ENCODE measurements at regions not wholly inside any gene's neighbourhood (a gene's known extent, or its start where the extent isn't known, plus 50 kb on each side); places are given as distances from the start of the nearest gene placed in this dataset.

- Histone ChIP-seq H4K5ac (ENCODE audit: insufficient read length, low read depth, low read length) (no peak overlapping the region), H2BK120ac (replicated peaks; ENCODE audit: low read depth, low read length) (no peak overlapping the region), H3K4me3 (ENCODE audit: extremely low read depth in 1 of 4, insufficient read depth in 2 of 4, low read depth in 3 of 4, low read length in 4 of 4) (peak overlapping the region in 1 of 4 experiments; percentile 29; a peak in 1 of 8 replicates), H3K79me1 (ENCODE audit: low read depth, low read length) (no peaks in the 10 kb centered on the region), H3K9ac (replicated peaks in 1 of 4; ENCODE audit: extremely low read depth in 1 of 4, low read depth in 3 of 4, low read length in 3 of 4) (no peak overlapping the region), H2BK15ac (ENCODE audit: low read length) (no peak overlapping the region), H2BK20ac (ENCODE audit: low read length) (no peak overlapping the region), H4K8ac (ENCODE audit: extremely low read depth, insufficient read depth, low read length) (no peak overlapping the region), H2BK5ac (ENCODE audit: low read depth, low read length) (no peak overlapping the region), H3K18ac (ENCODE audit: extremely low read depth, low read length) (no peak overlapping the region), H2AK5ac (ENCODE audit: low read depth, low read length) (no peak overlapping the region), H3K23me2 (ENCODE audit: low read depth, low read length) (no peaks in the 10 kb centered on the region), H3K4me2 (ENCODE audit: insufficient read depth in 1 of 2, low read depth in 2 of 2, low read length in 2 of 2) (peak overlapping the region; percentile 0 to 44; a peak in 2 of 4 replicates), H3K56ac (replicated peaks; ENCODE audit: insufficient read length, low read depth, low read length) (no peak overlapping the region), H4K91ac (replicated peaks; ENCODE audit: insufficient read length, low read length) (no peak overlapping the region), H3K27ac (ENCODE audit: low read depth, low read length) (no peak overlapping the region), H3K23ac (ENCODE audit: insufficient read length) (no peak overlapping the region), H3K79me2 (ENCODE audit: control insufficient read depth in 1 of 2, insufficient read depth in 2 of 2, low read length in 2 of 2) (no peaks in the 10 kb centered on the region), H4K20me1 (replicated peaks in 1 of 2; ENCODE audit: control insufficient read depth in 1 of 2, insufficient read depth in 2 of 2, low read length in 2 of 2) (no peaks in the 10 kb centered on the region), H2BK12ac (ENCODE audit: low read depth, low read length) (no peak overlapping the region), H3K27me3 (replicated peaks in 1 of 4; ENCODE audit: control insufficient read depth in 3 of 4, extremely low read depth in 1 of 4, insufficient read depth in 3 of 4, low read length in 3 of 4) (no peaks in the 10 kb centered on the region), H3K14ac (ENCODE audit: insufficient read length) (no peak overlapping the region), H3K9me3 (ENCODE audit: insufficient read depth in 2 of 2, low read depth in 1 of 2, low read length in 1 of 2) (no peaks in the 10 kb centered on the region), H3K36me3 (ENCODE audit: control insufficient read depth in 2 of 4, insufficient read depth in 4 of 4, low read length in 3 of 4) (no peaks in the 10 kb centered on the region), H3K4ac (replicated peaks; ENCODE audit: insufficient read length, low read depth, low read length) (no peak overlapping the region), H2AFZ (ENCODE audit: low read length) (no peak overlapping the region), H3K4me1 (replicated peaks in 1 of 4; ENCODE audit: control insufficient read depth in 3 of 4, insufficient read depth in 4 of 4, low read length in 3 of 4) (peaks cover 0 to 14% (median 4%) of the 10 kb centered on the region in 4 experiments; a peak in 2 of 7 replicates)
- DNase-seq (ENCODE audit: low read depth in 1 of 2, low spot score in 2 of 2) (peak in 1 of 2 experiments; percentile 13), FAIRE-seq (peak; percentile 48)
- ChIA-PET POLR2A (ENCODE audit: partially characterized antibody) (no interaction called here), CTCF (ENCODE audit: partially characterized antibody) (no interaction called here)
- peak; percentile 38 to 74; a peak in 2 of 4 replicates for TF ChIP-seq HDAC2 (IDR thresholded peaks at IDR 0.05; ENCODE audit: borderline replicate concordance in 1 of 2, low read depth in 2 of 2, low read length in 2 of 2)
- TF ChIP-seq MAX (IDR thresholded peaks at IDR 0.05), result no peak
- TF ChIP-seq SP1 (IDR thresholded peaks at IDR 0.05; ENCODE audit: low read depth, low read length), result no peak
- TF ChIP-seq TAF1 (IDR thresholded peaks at IDR 0.05; ENCODE audit: low read depth, low read length), result no peak
- 0 out of 2 replicates have a peak, but pooled peaks have one; percentile 32 for TF ChIP-seq POU5F1 (IDR thresholded peaks at IDR 0.05; ENCODE audit: low read depth, low read length)
- TF ChIP-seq EGR1 (IDR thresholded peaks at IDR 0.05; ENCODE audit: borderline replicate concordance, low read depth, low read length), result no peak
- TF ChIP-seq RXRA (IDR thresholded peaks at IDR 0.05; ENCODE audit: insufficient read depth, low read depth, low read length), result no peak
- no peak for TF ChIP-seq SP2 (IDR thresholded peaks at IDR 0.05; ENCODE audit: low read length)
- TF ChIP-seq MAFK (IDR thresholded peaks at IDR 0.05; ENCODE audit: low read depth, low read length), result no peak
- TF ChIP-seq JUN (IDR thresholded peaks at IDR 0.05; ENCODE audit: low read depth, low read length), result no peak
- TF ChIP-seq SIRT6 (IDR thresholded peaks at IDR 0.05; ENCODE audit: low read length), result no peak
- no peak for TF ChIP-seq RFX5 (IDR thresholded peaks at IDR 0.05; ENCODE audit: borderline replicate concordance, low read depth, low read length)
- no peak for TF ChIP-seq RAD21 (IDR thresholded peaks at IDR 0.05 in 1 of 2, conservative IDR thresholded peaks at IDR 0.05 in 1 of 2; ENCODE audit: low read depth in 2 of 2, low read length in 2 of 2)
- TF ChIP-seq SIN3A (conservative IDR thresholded peaks at IDR 0.05 in 1 of 2, IDR thresholded peaks at IDR 0.05 in 1 of 2; ENCODE audit: low read depth in 1 of 2, low read length in 2 of 2), result no peak
- TF ChIP-seq BACH1 (IDR thresholded peaks at IDR 0.05; ENCODE audit: low read length), result no peak
Observed at GRCh38 chr3:178238179-178238578, 298.1 kb upstream of the KCNMB2 start.
